K562 (cell line): ENCODE measurements at regions not wholly inside any gene's neighbourhood (a gene's known extent, or its start where the extent isn't known, plus 50 kb on each side); places are given as distances from the start of the nearest gene placed in this dataset.

Source experiments
- ATAC-seq: fragments of 200-7000 bp; cut with Tn5 transposase; 3 replicates; pipeline ENCODE4 v1.9.1; 2020; ENCODE audit warnings: moderate library complexity
- BruUV-seq: library from RNA; stranded (reverse); fragments of 400-500 nt; replicated peaks from 2 replicates; lab custom pipeline; 2021; lab: Mats Ljungman, UMichigan
- CTCF ChIA-PET: fragments of 300-600 bp; formaldehyde crosslinking; extraction: SDS; loops from one replicate; lab custom pipeline; 2021; ENCODE audit warnings: low intra/inter-chr PET ratio; lab: Yijun Ruan, JAX
- POLR2A ChIA-PET: fragments of 300-600, 350-650 bp; sonication (Branson Sonifier 250); formaldehyde crosslinking; extraction: SDS; loops from one replicate; lab custom pipeline; 2021; ENCODE audit warnings: antibody characterized with exemption, inconsistent platforms; lab: Yijun Ruan, JAX
- DNase-seq, 4 experiments: peaks; one replicate each; pipeline versions ENCODE4 v3.0.0 to v3.0.0-alpha.2; 2011 to 2018; ENCODE audit warnings: low spot score in 3 of 4, mixed read lengths in 3 of 4; ENCODE audit errors: extremely low read depth in 1 of 4
- FAIRE-seq: peaks from 2 replicates; lab custom pipeline; 2011; peaks lifted over from hg19 to GRCh38; lab: Jason Lieb, UNC
- H2AFZ ChIP-seq: 2 replicates; pipeline ENCODE4 v1.6.0; 2011; ENCODE audit warnings: low read depth, low read length, control low read depth, inconsistent platforms
- H3K27ac ChIP-seq: fragments of 200-600 bp; 3 replicates; pipeline ENCODE4 v1.8.0; 2011; ENCODE audit warnings: low read depth, mild to moderate bottlenecking, control low read depth, inconsistent platforms, low read length, moderate library complexity, mixed read lengths; ENCODE audit errors: extremely low read depth
- H3K27me3 ChIP-seq, 2 experiments: fragments of 300-600 bp in 1 of 2; 2 replicates in 1 of 2; 3 replicates in 1 of 2; pipeline versions ENCODE4 v1.6.0 to v1.8.0; 2011; ENCODE audit warnings: inconsistent platforms in 2 of 2, low read length in 2 of 2, mild to moderate bottlenecking in 1 of 2, mixed read lengths in 1 of 2, moderate library complexity in 1 of 2; ENCODE audit not compliant: control insufficient read depth in 2 of 2, insufficient read depth in 2 of 2
- H3K36me3 ChIP-seq: fragments of 300-600 bp; 3 replicates; pipeline ENCODE4 v1.8.0; 2011; ENCODE audit warnings: mild to moderate bottlenecking, low read length, inconsistent platforms; ENCODE audit not compliant: control insufficient read depth, insufficient read depth
- H3K4me1 ChIP-seq, 2 experiments: fragments of 200-600 bp in 1 of 2; replicated peaks in 1 of 2; 2 replicates in 1 of 2; 3 replicates in 1 of 2; pipeline versions ENCODE4 v1.5.1 to v1.8.0; 2011; ENCODE audit warnings: inconsistent platforms in 2 of 2, low read length in 2 of 2, mild to moderate bottlenecking in 1 of 2, mixed read lengths in 1 of 2, moderate library complexity in 1 of 2; ENCODE audit not compliant: control insufficient read depth in 2 of 2, insufficient read depth in 2 of 2
- H3K4me2 ChIP-seq: 2 replicates; pipeline ENCODE4 v1.6.1; 2011; ENCODE audit warnings: low read length, control low read depth, inconsistent platforms, mixed read lengths; ENCODE audit not compliant: insufficient read depth
- H3K4me3 ChIP-seq: fragments of 200-600 bp; sonication (generic), shearing (Covaris generic); 2 replicates; pipeline ENCODE4 v1.5.1; 2016; ENCODE audit warnings: control low read depth, inconsistent platforms
- H3K79me2 ChIP-seq: fragments of 200-600 bp; 3 replicates; pipeline ENCODE4 v1.8.0; 2011; ENCODE audit warnings: low read length, inconsistent platforms; ENCODE audit not compliant: control insufficient read depth, insufficient read depth
- H3K9ac ChIP-seq, 2 experiments: 2 replicates each; pipeline versions ENCODE4 v1.6.0 to v1.6.1; 2011; ENCODE audit warnings: low read depth in 2 of 2, low read length in 2 of 2, control low read depth in 1 of 2, inconsistent platforms in 1 of 2, mild to moderate bottlenecking in 1 of 2, mixed read lengths in 1 of 2; ENCODE audit not compliant: insufficient read depth in 1 of 2
- H3K9me1 ChIP-seq: one replicate; pipeline ENCODE4 v1.6.0; 2011; ENCODE audit warnings: inconsistent platforms, mild to moderate bottlenecking, low read length, moderate library complexity; ENCODE audit not compliant: control insufficient read depth, insufficient read depth
- H3K9me3 ChIP-seq: replicated peaks from 2 replicates; pipeline ENCODE4 v1.5.1; 2011; ENCODE audit warnings: low read depth, low read length, inconsistent platforms; ENCODE audit not compliant: control insufficient read depth, insufficient read depth
- H4K20me1 ChIP-seq: replicated peaks from 2 replicates; pipeline ENCODE4 v1.6.1; 2011; ENCODE audit warnings: low read length, inconsistent platforms, mixed read lengths; ENCODE audit not compliant: control insufficient read depth, insufficient read depth
- CBX8 ChIP-seq: fragments of 200-600 bp; sonication (generic); IDR thresholded peaks from 2 replicates; pipeline ENCODE4 v1.6.1; 2012; ENCODE audit warnings: borderline replicate concordance, mixed run types, low read depth, mild to moderate bottlenecking, moderate library complexity, mixed read lengths, low read length, control low read depth, inconsistent platforms; ENCODE audit not compliant: poor library complexity, severe bottlenecking; ENCODE audit errors: extremely low read depth
- CEBPZ ChIP-seq: fragments of 150-350 bp; IDR thresholded peaks from 2 replicates; pipeline ENCODE4 v1.6.1; 2014; ENCODE audit warnings: low read depth, mild to moderate bottlenecking, low read length, borderline replicate concordance
- HDAC2 ChIP-seq: fragments of 450-650 bp; IDR thresholded peaks from 2 replicates; pipeline ENCODE4 v1.6.1; 2016; ENCODE audit warnings: mild to moderate bottlenecking
- HDGF ChIP-seq: fragments of 450-650 bp; IDR thresholded peaks from 2 replicates; pipeline ENCODE4 v1.6.1; 2016
- ILF3 ChIP-seq: fragments of 450-650 bp; IDR thresholded peaks from 2 replicates; pipeline ENCODE4 v1.6.1; 2018; ENCODE audit warnings: antibody characterized with exemption, mild to moderate bottlenecking, moderate library complexity, borderline replicate concordance
- PCBP2 ChIP-seq: fragments of 200-400 bp; formaldehyde crosslinking; IDR thresholded peaks from 2 replicates; pipeline ENCODE4 v1.6.1; 2018; ENCODE audit warnings: low read length, low read depth, mild to moderate bottlenecking, moderate library complexity; ENCODE audit not compliant: poor library complexity, severe bottlenecking
- PML ChIP-seq: IDR thresholded peaks from 2 replicates; pipeline ENCODE4 v1.6.1; 2012; ENCODE audit warnings: low read length, inconsistent platforms
- RCOR1 ChIP-seq, 2 experiments: IDR thresholded peaks; 2 replicates each; pipeline ENCODE4 v1.6.1; 2012; ENCODE audit warnings: low read depth in 2 of 2, low read length in 2 of 2, borderline replicate concordance in 1 of 2, improper control_type of control experiment in 1 of 2
- SAFB2 ChIP-seq: fragments of 200-400 bp; formaldehyde crosslinking; IDR thresholded peaks from 2 replicates; pipeline ENCODE4 v1.6.1; 2018; ENCODE audit warnings: borderline replicate concordance, low read length, low read depth, moderate library complexity; ENCODE audit not compliant: severe bottlenecking
- SIN3B ChIP-seq: fragments of 450-650 bp; IDR thresholded peaks from 2 replicates; pipeline ENCODE4 v1.6.1; 2017; ENCODE audit warnings: low read depth, mild to moderate bottlenecking, moderate library complexity
- TGIF2 ChIP-seq: sonication (generic); formaldehyde crosslinking; IDR thresholded peaks from 2 replicates; pipeline ENCODE4 v1.8.1; 2022; ENCODE audit warnings: mild to moderate bottlenecking, missing genetic modification reagents, moderate library complexity
- ZNF146 ChIP-seq: IDR thresholded peaks from one replicate; pipeline ENCODE4 v1.6.1; 2018; ENCODE audit warnings: missing compliant biosample characterization; ENCODE audit not compliant: unreplicated experiment
- ZNF75A ChIP-seq: fragments of 450-650 bp; formaldehyde crosslinking; IDR thresholded peaks from 2 replicates; pipeline ENCODE4 v1.4.0; 2020; ENCODE audit warnings: mild to moderate bottlenecking
- ZNF778 ChIP-seq: fragments of 450-650 bp; formaldehyde crosslinking; IDR thresholded peaks from 2 replicates; pipeline ENCODE4 v1.4.0; 2020; ENCODE audit warnings: mild to moderate bottlenecking, moderate library complexity
- in situ Hi-C: fragments of 300-500 bp; cut with MboI; formaldehyde crosslinking; loops from 4 replicates; pipeline ENCODE4 v1.15.0; 2018; ENCODE audit warnings: inconsistent platforms, mixed read lengths
- intact Hi-C: fragments of 100-400 bp; cut with micrococcal nuclease; formaldehyde crosslinking; loops from 2 replicates; pipeline ENCODE4 v1.14.2; 2022
- TF ChIP-seq, protein P1 (sequence below): sonication (generic); formaldehyde crosslinking; IDR thresholded peaks from 2 replicates; pipeline ENCODE4 v1.8.1; 2023; ENCODE audit warnings: missing genetic modification reagents, mild to moderate bottlenecking, borderline replicate concordance

DNA sequence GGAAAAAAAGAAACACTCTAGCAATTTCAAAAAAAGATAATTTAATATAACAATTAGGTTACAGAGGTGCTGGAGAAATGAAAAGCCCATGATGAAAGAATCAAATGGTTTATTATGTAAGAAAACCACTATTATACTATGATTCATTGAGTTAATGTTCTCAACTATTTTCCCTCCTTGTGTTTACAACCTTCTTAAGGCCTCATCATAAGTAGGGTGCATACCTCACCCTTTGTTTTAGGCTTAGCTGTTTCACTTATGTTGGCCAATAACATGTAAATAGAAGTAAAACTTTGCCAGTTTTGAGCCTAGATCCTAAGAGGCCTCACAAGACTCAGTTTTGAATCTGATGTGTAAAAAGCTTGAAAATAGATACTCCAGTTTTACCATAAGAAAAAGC is 418.3 kb upstream of the DDX18 start:
- CTCF ChIA-PET, result no interaction called here
- DNase-seq (no peak), FAIRE-seq (no peak), ATAC-seq (no peak)
- Histone ChIP-seq H3K4me3 (no peak overlapping the region), H3K9ac (no peak overlapping the region), H3K4me2 (no peak overlapping the region), H3K4me1 (no peaks in the 10 kb centered on the region), H3K36me3 (no peaks in the 10 kb centered on the region), H3K27ac (no peak overlapping the region), H3K27me3 (no peaks in the 10 kb centered on the region), H4K20me1 (no peaks in the 10 kb centered on the region), H2AFZ (no peak overlapping the region), H3K9me1 (no peaks in the 10 kb centered on the region), H3K9me3 (no peaks in the 10 kb centered on the region), H3K79me2 (no peaks in the 10 kb centered on the region)
- no TSS peak for BruUV-seq
- intact Hi-C loops (no loop called here), in situ Hi-C loops (no loop called here)
- POLR2A ChIA-PET, result no interaction called here
- TF ChIP-seq PML (no peak), ILF3 (no peak), SAFB2 (no peak), ZNF75A (CRISPR knock-in tag) (no peak), ZNF778 (CRISPR knock-in tag) (no peak), TGIF2 (CRISPR knock-in tag) (no peak), RCOR1 (IDR thresholded peaks at IDR 0.05; ENCODE audit: borderline replicate concordance in 1 of 2, low read depth in 2 of 2, low read length in 2 of 2) (no peak), HDAC2 (no peak), SIN3B (no peak), ZNF146 (CRISPR knock-in tag) (no peak), HDGF (no peak), CEBPZ (no peak), PCBP2 (no peak), CBX8 (no peak)
- TF ChIP-seq, protein P1, sequence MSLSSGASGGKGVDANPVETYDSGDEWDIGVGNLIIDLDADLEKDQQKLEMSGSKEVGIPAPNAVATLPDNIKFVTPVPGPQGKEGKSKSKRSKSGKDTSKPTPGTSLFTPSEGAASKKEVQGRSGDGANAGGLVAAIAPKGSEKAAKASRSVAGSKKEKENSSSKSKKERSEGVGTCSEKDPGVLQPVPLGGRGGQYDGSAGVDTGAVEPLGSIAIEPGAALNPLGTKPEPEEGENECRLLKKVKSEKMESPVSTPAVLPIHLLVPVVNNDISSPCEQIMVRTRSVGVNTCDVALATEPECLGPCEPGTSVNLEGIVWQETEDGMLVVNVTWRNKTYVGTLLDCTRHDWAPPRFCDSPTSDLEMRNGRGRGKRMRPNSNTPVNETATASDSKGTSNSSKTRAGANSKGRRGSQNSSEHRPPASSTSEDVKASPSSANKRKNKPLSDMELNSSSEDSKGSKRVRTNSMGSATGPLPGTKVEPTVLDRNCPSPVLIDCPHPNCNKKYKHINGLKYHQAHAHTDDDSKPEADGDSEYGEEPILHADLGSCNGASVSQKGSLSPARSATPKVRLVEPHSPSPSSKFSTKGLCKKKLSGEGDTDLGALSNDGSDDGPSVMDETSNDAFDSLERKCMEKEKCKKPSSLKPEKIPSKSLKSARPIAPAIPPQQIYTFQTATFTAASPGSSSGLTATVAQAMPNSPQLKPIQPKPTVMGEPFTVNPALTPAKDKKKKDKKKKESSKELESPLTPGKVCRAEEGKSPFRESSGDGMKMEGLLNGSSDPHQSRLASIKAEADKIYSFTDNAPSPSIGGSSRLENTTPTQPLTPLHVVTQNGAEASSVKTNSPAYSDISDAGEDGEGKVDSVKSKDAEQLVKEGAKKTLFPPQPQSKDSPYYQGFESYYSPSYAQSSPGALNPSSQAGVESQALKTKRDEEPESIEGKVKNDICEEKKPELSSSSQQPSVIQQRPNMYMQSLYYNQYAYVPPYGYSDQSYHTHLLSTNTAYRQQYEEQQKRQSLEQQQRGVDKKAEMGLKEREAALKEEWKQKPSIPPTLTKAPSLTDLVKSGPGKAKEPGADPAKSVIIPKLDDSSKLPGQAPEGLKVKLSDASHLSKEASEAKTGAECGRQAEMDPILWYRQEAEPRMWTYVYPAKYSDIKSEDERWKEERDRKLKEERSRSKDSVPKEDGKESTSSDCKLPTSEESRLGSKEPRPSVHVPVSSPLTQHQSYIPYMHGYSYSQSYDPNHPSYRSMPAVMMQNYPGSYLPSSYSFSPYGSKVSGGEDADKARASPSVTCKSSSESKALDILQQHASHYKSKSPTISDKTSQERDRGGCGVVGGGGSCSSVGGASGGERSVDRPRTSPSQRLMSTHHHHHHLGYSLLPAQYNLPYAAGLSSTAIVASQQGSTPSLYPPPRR (CRISPR knock-in tag), result no peak
